Karpas-422 (cell line): ENCODE measurements at regions not wholly inside any gene's neighbourhood (a gene's known extent, or its start where the extent isn't known, plus 50 kb on each side); places are given as distances from the start of the nearest gene placed in this dataset.

Experiments
- DNase-seq: peaks from one replicate; pipeline ENCODE4 v3.0.0-alpha.2; 2015
- H2AFZ ChIP-seq: fragments of 200-600 bp; sonication (generic); 2 replicates; pipeline ENCODE4 v1.6.1; 2014; ENCODE audit warnings: antibody characterized with exemption, low read length, mixed read lengths
- H3K27ac ChIP-seq: fragments of 200-600 bp; sonication (generic); 2 replicates; pipeline ENCODE4 v1.5.1; 2014; ENCODE audit warnings: mild to moderate bottlenecking, low read length, moderate library complexity
- H3K27me3 ChIP-seq: fragments of 200-600 bp; sonication (generic); 2 replicates; pipeline ENCODE4 v1.6.1; 2014; ENCODE audit warnings: low read length, mixed read lengths
- H3K36me3 ChIP-seq: fragments of 200-600 bp; sonication (generic); 2 replicates; pipeline ENCODE4 v1.6.1; 2014; ENCODE audit warnings: low read length, mixed read lengths; ENCODE audit not compliant: insufficient read depth
- H3K4me1 ChIP-seq: fragments of 200-600 bp; sonication (generic); 2 replicates; pipeline ENCODE4 v1.6.1; 2014; ENCODE audit warnings: mild to moderate bottlenecking, low read length, mixed read lengths
- H3K4me2 ChIP-seq: fragments of 200-600 bp; sonication (generic); 2 replicates; pipeline ENCODE4 v1.6.1; 2014; ENCODE audit warnings: low read length, low read depth, mild to moderate bottlenecking; ENCODE audit not compliant: poor library complexity, severe bottlenecking
- H3K4me3 ChIP-seq: fragments of 200-600 bp; sonication (generic); 2 replicates; pipeline ENCODE4 v1.5.1; 2014; ENCODE audit warnings: mild to moderate bottlenecking, antibody characterized with exemption, low read length, mixed read lengths
- H3K79me2 ChIP-seq: fragments of 200-600 bp; sonication (generic); 2 replicates; pipeline ENCODE4 v1.6.1; 2014; ENCODE audit warnings: mild to moderate bottlenecking, low read length, mixed read lengths
- H3K9ac ChIP-seq: fragments of 200-600 bp; sonication (generic); 2 replicates; pipeline ENCODE4 v1.6.0; 2014; ENCODE audit warnings: low read length
- H3K9me2 ChIP-seq: fragments of 200-600 bp; sonication (generic), shearing (Covaris generic); replicated peaks from 2 replicates; pipeline ENCODE4 v1.6.0; 2014; ENCODE audit warnings: mild to moderate bottlenecking, low read length, moderate library complexity; ENCODE audit not compliant: insufficient read depth
- H3K9me3 ChIP-seq: fragments of 300-700, 200-600 bp; sonication (generic); 2 replicates; pipeline ENCODE4 v1.6.1; 2014; ENCODE audit warnings: low read length, mixed read lengths
- H4K20me1 ChIP-seq: fragments of 200-600 bp; sonication (generic); 2 replicates; pipeline ENCODE4 v1.6.1; 2014; ENCODE audit warnings: mild to moderate bottlenecking, antibody characterized with exemption, low read length, low read depth; ENCODE audit not compliant: insufficient read depth

- H3K27ac ChIP-seq: no peak overlapping the region
- H3K4me2 ChIP-seq: no peak overlapping the region
- H3K9me3 ChIP-seq: no peaks in the 10 kb centered on the region
- H3K79me2 ChIP-seq: no peaks in the 10 kb centered on the region
- DNase-seq: no peak
- H3K4me3 ChIP-seq: no peak overlapping the region
- no peaks in the 10 kb centered on the region for H3K4me1 ChIP-seq
- no peaks in the 10 kb centered on the region for H3K27me3 ChIP-seq
- no peak overlapping the region for H2AFZ ChIP-seq
- no peaks in the 10 kb centered on the region for H3K36me3 ChIP-seq
- no peaks in the 10 kb centered on the region for H4K20me1 ChIP-seq
- H3K9me2 ChIP-seq: no peaks in the 10 kb centered on the region
- H3K9ac ChIP-seq: no peak overlapping the region
Observed at GRCh38 chr10:36564433-36564832, 561.0 kb upstream of the ANKRD30A start.

- Histone ChIP-seq H3K27ac (no peak overlapping the region), H4K20me1 (no peaks in the 10 kb centered on the region), H2AFZ (no peak overlapping the region), H3K79me2 (no peaks in the 10 kb centered on the region), H3K36me3 (no peaks in the 10 kb centered on the region), H3K9ac (no peak overlapping the region), H3K9me3 (no peaks in the 10 kb centered on the region), H3K4me2 (no peak overlapping the region), H3K4me3 (no peak overlapping the region), H3K27me3 (no peaks in the 10 kb centered on the region), H3K9me2 (no peaks in the 10 kb centered on the region), H3K4me1 (peaks cover 3% of the 10 kb centered on the region; the same call in 1 of the 2 replicates)
- no peak for DNase-seq
Observed at GRCh38 chr10:36559412-36560400, 565.7 kb upstream of the ANKRD30A start.

- no peak overlapping the region for H3K9ac ChIP-seq
- no peaks in the 10 kb centered on the region for H3K9me3 ChIP-seq
- H4K20me1 ChIP-seq: no peaks in the 10 kb centered on the region
- no peak for DNase-seq
- no peak overlapping the region for H3K4me2 ChIP-seq
- no peaks in the 10 kb centered on the region for H3K27me3 ChIP-seq
- H3K4me1 ChIP-seq: peaks cover 3% of the 10 kb centered on the region; the same call in 1 of the 2 replicates
- no peaks in the 10 kb centered on the region for H3K36me3 ChIP-seq
- no peaks in the 10 kb centered on the region for H3K9me2 ChIP-seq
- no peak overlapping the region for H3K4me3 ChIP-seq
- no peak overlapping the region for H3K27ac ChIP-seq
- no peaks in the 10 kb centered on the region for H3K79me2 ChIP-seq
- H2AFZ ChIP-seq: no peak overlapping the region
Observed at GRCh38 chr10:36556468-36556867, 568.9 kb upstream of the ANKRD30A start.

- Histone ChIP-seq H3K27me3 (no peaks in the 10 kb centered on the region), H3K27ac (no peak overlapping the region), H2AFZ (no peak overlapping the region), H3K4me3 (no peak overlapping the region), H3K4me1 (peaks cover 3% of the 10 kb centered on the region; the same call in 1 of the 2 replicates), H3K9me3 (no peaks in the 10 kb centered on the region), H3K9ac (no peak overlapping the region), H3K9me2 (no peaks in the 10 kb centered on the region), H3K79me2 (no peaks in the 10 kb centered on the region), H3K36me3 (no peaks in the 10 kb centered on the region), H3K4me2 (no peak overlapping the region), H4K20me1 (no peaks in the 10 kb centered on the region)
- DNase-seq: no peak
Observed at GRCh38 chr10:36555036-36555435, 570.4 kb upstream of the ANKRD30A start.

GRCh38 chr10:36547965-36548364, 577.4 kb upstream of the ANKRD30A start:
- Histone ChIP-seq H4K20me1 (no peaks in the 10 kb centered on the region), H3K27me3 (no peaks in the 10 kb centered on the region), H3K9ac (no peak overlapping the region), H3K4me3 (no peak overlapping the region), H3K4me2 (no peak overlapping the region), H2AFZ (no peak overlapping the region), H3K79me2 (no peaks in the 10 kb centered on the region), H3K27ac (no peak overlapping the region), H3K36me3 (no peaks in the 10 kb centered on the region), H3K9me2 (no peaks in the 10 kb centered on the region), H3K9me3 (no peaks in the 10 kb centered on the region), H3K4me1 (no peaks in the 10 kb centered on the region)
- no peak for DNase-seq

- Histone ChIP-seq H4K20me1 (no peaks in the 10 kb centered on the region), H3K9me2 (no peaks in the 10 kb centered on the region), H3K27me3 (no peaks in the 10 kb centered on the region), H3K9ac (no peak overlapping the region), H3K4me2 (no peak overlapping the region), H3K4me1 (peaks cover 9% of the 10 kb centered on the region), H3K9me3 (no peaks in the 10 kb centered on the region), H2AFZ (no peak overlapping the region), H3K79me2 (no peaks in the 10 kb centered on the region), H3K4me3 (no peak overlapping the region), H3K27ac (no peak overlapping the region), H3K36me3 (no peaks in the 10 kb centered on the region)
- DNase-seq: no peak
Observed at GRCh38 chr10:36542493-36542892, 582.9 kb upstream of the ANKRD30A start.

- Histone ChIP-seq H3K27ac (no peak overlapping the region), H4K20me1 (no peaks in the 10 kb centered on the region), H3K4me3 (no peak overlapping the region), H3K4me2 (no peak overlapping the region), H3K27me3 (no peaks in the 10 kb centered on the region), H3K36me3 (no peaks in the 10 kb centered on the region), H3K9ac (no peak overlapping the region), H3K9me3 (no peaks in the 10 kb centered on the region), H3K79me2 (no peaks in the 10 kb centered on the region), H2AFZ (no peak overlapping the region), H3K4me1 (peaks cover 16% of the 10 kb centered on the region), H3K9me2 (no peaks in the 10 kb centered on the region)
- no peak for DNase-seq
Observed at GRCh38 chr10:36540611-36541010, 584.8 kb upstream of the ANKRD30A start.

GRCh38 chr10:36538953-36539586, 586.3 kb upstream of the ANKRD30A start:
- Histone ChIP-seq H4K20me1 (no peaks in the 10 kb centered on the region), H3K79me2 (no peaks in the 10 kb centered on the region), H3K4me3 (no peak overlapping the region), H3K4me1 (peaks cover 30% of the 10 kb centered on the region), H3K4me2 (no peak overlapping the region), H3K27me3 (no peaks in the 10 kb centered on the region), H3K36me3 (no peaks in the 10 kb centered on the region), H2AFZ (no peak overlapping the region), H3K27ac (no peak overlapping the region), H3K9me3 (no peaks in the 10 kb centered on the region), H3K9ac (no peak overlapping the region), H3K9me2 (no peaks in the 10 kb centered on the region)
- DNase-seq: no peak
